ENCODE measurements at regions not wholly inside any gene's neighbourhood (a gene's known extent, or its start where the extent isn't known, plus 50 kb on each side); places are given as distances from the start of the nearest gene placed in this dataset.

DNA sequence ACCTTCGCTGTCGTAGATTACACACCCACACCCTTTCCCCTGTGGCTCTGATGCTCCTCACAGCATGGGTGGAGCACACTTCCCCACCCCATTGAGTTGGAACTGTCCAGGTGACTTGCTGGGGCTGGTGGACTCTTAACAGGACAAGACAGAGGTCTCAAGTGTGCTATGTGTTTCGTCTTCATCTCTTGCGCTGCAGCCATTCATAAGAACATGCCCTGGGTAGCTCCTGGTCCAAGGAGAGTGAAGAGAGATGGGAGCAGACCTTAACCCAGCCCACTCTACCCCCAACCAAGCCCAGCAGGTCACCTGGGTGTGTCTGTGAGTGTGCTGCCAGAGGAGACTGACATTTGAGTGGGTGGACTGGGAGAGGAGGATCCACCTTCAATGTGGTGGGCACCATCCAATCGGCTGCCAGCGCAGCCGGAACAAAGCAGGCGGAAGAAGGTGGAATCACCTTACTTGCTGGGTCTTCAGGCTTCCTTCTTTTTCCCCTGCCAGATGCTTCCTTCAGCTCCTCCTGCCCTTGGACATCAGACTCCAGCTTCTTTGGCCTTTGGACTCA, 112.4 kb downstream of the HTR5A start:
- no peaks in the 10 kb centered on the region for H3K4me1 ChIP-seq
- no peak for TF ChIP-seq POLR2A (IDR thresholded peaks at IDR 0.05)
- TF ChIP-seq POLR2AphosphoS5 (IDR thresholded peaks at IDR 0.05): no peak
- TF ChIP-seq, protein P1, sequence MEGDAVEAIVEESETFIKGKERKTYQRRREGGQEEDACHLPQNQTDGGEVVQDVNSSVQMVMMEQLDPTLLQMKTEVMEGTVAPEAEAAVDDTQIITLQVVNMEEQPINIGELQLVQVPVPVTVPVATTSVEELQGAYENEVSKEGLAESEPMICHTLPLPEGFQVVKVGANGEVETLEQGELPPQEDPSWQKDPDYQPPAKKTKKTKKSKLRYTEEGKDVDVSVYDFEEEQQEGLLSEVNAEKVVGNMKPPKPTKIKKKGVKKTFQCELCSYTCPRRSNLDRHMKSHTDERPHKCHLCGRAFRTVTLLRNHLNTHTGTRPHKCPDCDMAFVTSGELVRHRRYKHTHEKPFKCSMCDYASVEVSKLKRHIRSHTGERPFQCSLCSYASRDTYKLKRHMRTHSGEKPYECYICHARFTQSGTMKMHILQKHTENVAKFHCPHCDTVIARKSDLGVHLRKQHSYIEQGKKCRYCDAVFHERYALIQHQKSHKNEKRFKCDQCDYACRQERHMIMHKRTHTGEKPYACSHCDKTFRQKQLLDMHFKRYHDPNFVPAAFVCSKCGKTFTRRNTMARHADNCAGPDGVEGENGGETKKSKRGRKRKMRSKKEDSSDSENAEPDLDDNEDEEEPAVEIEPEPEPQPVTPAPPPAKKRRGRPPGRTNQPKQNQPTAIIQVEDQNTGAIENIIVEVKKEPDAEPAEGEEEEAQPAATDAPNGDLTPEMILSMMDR (IDR thresholded peaks at IDR 0.05): no peak
- no peak for TF ChIP-seq EP300 (IDR thresholded peaks at IDR 0.05)

DNA sequence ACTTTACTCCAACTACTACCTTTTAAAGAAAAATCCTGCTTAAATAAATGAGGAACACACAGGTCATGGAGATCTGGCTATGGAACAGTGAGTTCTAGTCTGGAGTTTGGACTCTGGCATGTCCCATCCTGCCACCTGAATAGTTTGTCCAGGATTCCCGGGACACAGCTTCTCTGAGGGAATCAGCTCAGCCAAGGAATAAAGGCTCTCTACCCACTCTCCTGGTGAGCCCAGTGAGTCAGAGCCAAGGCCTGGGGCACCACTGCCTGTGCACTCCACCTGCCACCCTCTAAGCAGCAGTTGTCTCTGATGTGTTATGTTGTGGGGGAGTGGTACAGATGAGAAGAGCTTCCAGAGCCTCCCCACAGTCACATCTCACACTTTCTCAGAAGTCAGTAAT, 113.5 kb downstream of the HTR5A start:
- Histone ChIP-seq H3K27me3 (no peaks in the 10 kb centered on the region), H3K27ac (no peak overlapping the region), H3K4me3 (no peak overlapping the region), H3K36me3 (no peaks in the 10 kb centered on the region), H3K9me3 (peaks cover 13 to 24% (median 19%) of the 10 kb centered on the region in 4 donors), H3K4me1 (no peaks in the 10 kb centered on the region)
- TF ChIP-seq POLR2A (IDR thresholded peaks at IDR 0.05) (no peak), POLR2AphosphoS5 (IDR thresholded peaks at IDR 0.05) (no peak), EP300 (IDR thresholded peaks at IDR 0.05) (no peak)
- TF ChIP-seq, protein P1 (IDR thresholded peaks at IDR 0.05): no peak
- WGBS, 2 donors: 89 to 93% methylated on average over 1 of the region's 1 CpG
- ATAC-seq (ENCODE audit: low FRiP score in 2 of 2): no peak
- no peak for DNase-seq

More for the DNA sequence above, 112.4 kb downstream of the HTR5A start:
- Histone ChIP-seq H3K36me3 (no peaks in the 10 kb centered on the region), H3K27me3 (no peaks in the 10 kb centered on the region), H3K4me3 (no peak overlapping the region), H3K27ac (no peak overlapping the region), H3K9me3 (peaks cover 13 to 24% (median 20%) of the 10 kb centered on the region in 4 donors)
- ATAC-seq (ENCODE audit: low FRiP score in 2 of 2) (no peak), DNase-seq (no peak)
- WGBS, 2 donors: 96 to 97% methylated on average over 8 of the region's 8 CpGs

DNA sequence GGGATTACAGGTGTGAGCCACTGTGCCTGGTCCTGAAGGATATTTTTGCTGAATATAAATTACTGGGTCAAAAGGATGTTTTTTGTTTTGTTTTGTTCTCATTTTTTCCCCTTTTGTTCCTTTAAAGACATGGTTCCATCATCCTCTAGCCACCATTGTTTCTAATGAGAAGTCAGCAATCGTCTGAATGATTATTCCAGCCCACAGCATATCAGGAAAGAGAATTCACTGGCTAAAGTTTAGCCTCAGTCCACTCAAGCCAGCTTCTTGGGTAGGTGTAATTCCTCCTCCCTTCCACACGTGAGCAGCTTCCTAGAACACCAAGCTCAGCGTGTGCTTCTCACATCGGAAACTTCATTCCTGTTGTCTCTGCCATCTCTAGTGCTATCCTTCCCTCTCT, 112.8 kb upstream of the INSIG1 start:
- no peak for DNase-seq
- 85 to 90% methylated on average over 4 of the region's 4 CpGs for WGBS, 2 donors
- no peak for ATAC-seq (ENCODE audit: low FRiP score in 2 of 2)
- Histone ChIP-seq H3K27me3 (no peaks in the 10 kb centered on the region), H3K9me3 (peaks cover 13 to 24% (median 19%) of the 10 kb centered on the region in 4 donors), H3K36me3 (no peaks in the 10 kb centered on the region), H3K27ac (no peak overlapping the region), H3K4me1 (no peaks in the 10 kb centered on the region), H3K4me3 (no peak overlapping the region)
- TF ChIP-seq EP300 (IDR thresholded peaks at IDR 0.05) (no peak), POLR2A (IDR thresholded peaks at IDR 0.05) (no peak), POLR2AphosphoS5 (IDR thresholded peaks at IDR 0.05) (no peak)
- TF ChIP-seq, protein P1 (IDR thresholded peaks at IDR 0.05): no peak

DNA sequence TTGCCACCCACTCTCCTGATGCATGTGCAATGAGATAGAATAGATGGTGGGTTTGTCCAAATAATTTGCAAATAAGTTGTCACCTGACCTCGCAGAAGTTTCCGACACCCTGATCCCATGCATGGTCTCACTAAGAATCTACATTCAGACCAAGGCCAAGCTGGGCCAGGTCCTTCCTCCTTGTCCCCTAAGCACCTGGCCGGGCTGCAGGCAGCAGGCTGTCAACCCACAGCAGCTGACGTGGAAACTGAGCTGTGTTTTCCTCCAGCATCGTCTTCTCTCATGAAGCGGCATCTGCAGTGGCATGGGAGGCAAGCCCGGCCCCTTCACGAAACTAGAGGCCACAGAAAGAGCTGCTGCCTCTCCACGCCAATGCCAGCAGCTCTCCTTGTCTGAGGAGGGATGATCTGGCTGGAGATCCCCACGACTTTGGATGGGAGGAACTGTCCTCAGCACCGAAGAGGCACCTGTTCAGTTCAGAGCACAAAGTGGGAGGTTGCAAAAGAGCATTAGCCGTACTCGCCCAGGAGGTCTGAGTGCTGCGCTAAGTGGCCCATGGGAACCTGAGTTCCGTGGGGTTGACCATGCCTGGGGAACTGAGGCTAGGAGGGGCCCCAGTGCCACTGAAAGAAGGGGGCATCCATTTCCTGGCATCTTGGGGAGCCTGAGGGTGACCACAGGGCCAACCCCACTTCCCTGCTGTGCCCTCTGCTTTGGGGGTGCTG, 110.5 kb upstream of the INSIG1 start:
- Histone ChIP-seq H3K36me3 (no peaks in the 10 kb centered on the region), H3K4me1 (peaks cover 0 to 7% (median 3%) of the 10 kb centered on the region in 4 donors), H3K27ac (no peak overlapping the region), H3K4me3 (no peak overlapping the region), H3K27me3 (no peaks in the 10 kb centered on the region), H3K9me3 (peaks cover 13 to 24% (median 19%) of the 10 kb centered on the region in 4 donors)
- DNase-seq (no peak), ATAC-seq (ENCODE audit: low FRiP score in 2 of 2) (no peak)
- 85% methylated on average over 8 to 15 of the region's 15 CpGs for WGBS, 2 donors
- TF ChIP-seq POLR2AphosphoS5 (IDR thresholded peaks at IDR 0.05) (no peak), EP300 (IDR thresholded peaks at IDR 0.05) (no peak), POLR2A (IDR thresholded peaks at IDR 0.05) (no peak)

DNA sequence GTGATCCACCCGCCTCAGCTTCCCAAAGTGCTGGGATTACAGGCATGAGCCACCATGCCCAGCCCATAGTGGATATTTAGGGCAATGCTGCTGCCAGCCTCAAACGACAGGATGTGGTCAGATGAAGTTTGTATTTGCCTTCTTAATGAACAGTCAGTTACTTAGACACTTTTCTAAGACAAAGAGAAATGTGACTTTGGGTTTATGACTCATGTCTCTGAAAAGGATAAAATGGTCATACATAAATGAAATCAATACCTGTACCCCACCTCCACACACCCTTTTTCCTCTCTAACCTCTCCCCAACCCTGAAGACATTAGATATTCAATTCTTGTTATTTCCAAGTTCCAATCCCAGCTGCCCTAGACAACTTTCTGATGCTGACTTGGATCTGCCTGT, 109.3 kb upstream of the INSIG1 start:
- DNase-seq: no peak
- no peak for ATAC-seq (ENCODE audit: low FRiP score in 2 of 2)

More for the DNA sequence above, 109.3 kb upstream of the INSIG1 start:
- Histone ChIP-seq H3K9me3 (peaks cover 13 to 24% (median 19%) of the 10 kb centered on the region in 4 donors), H3K27ac (no peak overlapping the region), H3K4me3 (no peak overlapping the region), H3K4me1 (peaks cover 0 to 7% (median 3%) of the 10 kb centered on the region in 4 donors), H3K27me3 (no peaks in the 10 kb centered on the region), H3K36me3 (no peaks in the 10 kb centered on the region)
- no peak for TF ChIP-seq EP300 (IDR thresholded peaks at IDR 0.05)
- no peak for TF ChIP-seq POLR2A (IDR thresholded peaks at IDR 0.05)
- TF ChIP-seq POLR2AphosphoS5 (IDR thresholded peaks at IDR 0.05): no peak
- TF ChIP-seq, protein P1 (IDR thresholded peaks at IDR 0.05): no peak
- 61 to 78% methylated on average over 2 of the region's 2 CpGs for WGBS, 2 donors
